Suprapubic skin (tissue), 4 donors: ENCODE measurements at regions not wholly inside any gene's neighbourhood (a gene's known extent, or its start where the extent isn't known, plus 50 kb on each side); places are given as distances from the start of the nearest gene placed in this dataset.

Source experiments
- DNase-seq, 2 donors: peaks; one replicate each; pipeline ENCODE4 v3.0.0-alpha.2; 2019; ENCODE audit warnings: low spot score in 2 of 2
- H3K27ac ChIP-seq: fragments of 200-600 bp; sonication (generic); one replicate; pipeline ENCODE4 v1.5.1; 2019
- H3K27me3 ChIP-seq: fragments of 200-600 bp; sonication (generic); one replicate; pipeline ENCODE4 v1.5.1; 2019
- H3K36me3 ChIP-seq: fragments of 200-600 bp; sonication (generic); one replicate; pipeline ENCODE4 v1.5.1; 2019
- H3K4me1 ChIP-seq: fragments of 200-600 bp; sonication (generic); one replicate; pipeline ENCODE4 v1.5.1; 2019
- H3K4me3 ChIP-seq: fragments of 200-600 bp; sonication (generic); one replicate; pipeline ENCODE4 v1.5.1; 2019; ENCODE audit warnings: mild to moderate bottlenecking
- H3K9me3 ChIP-seq: fragments of 200-600 bp; sonication (generic); one replicate; pipeline ENCODE4 v1.5.1; 2019
- EP300 ChIP-seq: sonication (generic); formaldehyde crosslinking; IDR thresholded peaks from one replicate; pipeline ENCODE4 v1.6.1; 2017; ENCODE audit warnings: antibody characterized with exemption
- POLR2A ChIP-seq, 2 donors: fragments of 450-650 bp; IDR thresholded peaks; one replicate each; pipeline ENCODE4 v1.6.1; 2017; ENCODE audit warnings: antibody characterized with exemption in 2 of 2, mild to moderate bottlenecking in 2 of 2, moderate library complexity in 2 of 2
- POLR2AphosphoS5 ChIP-seq, 3 donors: sonication (generic); formaldehyde crosslinking; IDR thresholded peaks; one replicate each; pipeline ENCODE4 v1.6.1; 2017; ENCODE audit warnings: antibody characterized with exemption in 3 of 3
- WGBS: methylation state at CpG from one replicate; pipeline ENCODE4 v1.1.5; 2018; 5-methylcytosine and 5-hydroxymethylcytosine counted together
- TF ChIP-seq, protein P1 (sequence below), 2 donors: fragments of 200-600 bp in 1 of 2; fragments of 450-650 bp in 1 of 2; sonication (generic) in 1 of 2; IDR thresholded peaks; one replicate each; pipeline ENCODE4 v1.5.1; 2016 to 2019; ENCODE audit warnings: antibody characterized with exemption in 2 of 2, mild to moderate bottlenecking in 1 of 2, moderate library complexity in 1 of 2

DNA sequence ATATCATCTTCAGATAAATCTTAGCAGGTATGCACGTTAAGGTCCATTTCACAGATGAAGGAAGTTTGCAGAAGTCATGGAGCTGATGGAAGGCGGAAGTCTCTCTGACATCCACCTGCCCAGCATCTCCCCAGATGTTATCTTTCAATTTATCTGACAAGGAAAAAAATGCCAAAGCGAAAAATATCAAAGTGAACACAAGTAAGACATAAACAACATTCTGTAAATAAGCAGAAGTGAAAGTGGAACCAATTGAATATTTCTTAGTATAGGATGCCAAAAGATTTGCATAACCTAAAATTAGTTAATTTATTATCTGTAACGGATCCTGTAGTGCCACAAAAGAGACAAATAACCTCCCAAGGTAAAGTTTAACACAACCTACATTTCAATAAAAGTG is 73.6 kb upstream of the NEBL start:
- Histone ChIP-seq H3K27me3 (no peaks in the 10 kb centered on the region), H3K9me3 (no peaks in the 10 kb centered on the region), H3K4me1 (peaks cover 4% of the 10 kb centered on the region), H3K4me3 (no peak overlapping the region), H3K27ac (no peak overlapping the region), H3K36me3 (no peaks in the 10 kb centered on the region)
- no peak for TF ChIP-seq EP300
- TF ChIP-seq, protein P1, sequence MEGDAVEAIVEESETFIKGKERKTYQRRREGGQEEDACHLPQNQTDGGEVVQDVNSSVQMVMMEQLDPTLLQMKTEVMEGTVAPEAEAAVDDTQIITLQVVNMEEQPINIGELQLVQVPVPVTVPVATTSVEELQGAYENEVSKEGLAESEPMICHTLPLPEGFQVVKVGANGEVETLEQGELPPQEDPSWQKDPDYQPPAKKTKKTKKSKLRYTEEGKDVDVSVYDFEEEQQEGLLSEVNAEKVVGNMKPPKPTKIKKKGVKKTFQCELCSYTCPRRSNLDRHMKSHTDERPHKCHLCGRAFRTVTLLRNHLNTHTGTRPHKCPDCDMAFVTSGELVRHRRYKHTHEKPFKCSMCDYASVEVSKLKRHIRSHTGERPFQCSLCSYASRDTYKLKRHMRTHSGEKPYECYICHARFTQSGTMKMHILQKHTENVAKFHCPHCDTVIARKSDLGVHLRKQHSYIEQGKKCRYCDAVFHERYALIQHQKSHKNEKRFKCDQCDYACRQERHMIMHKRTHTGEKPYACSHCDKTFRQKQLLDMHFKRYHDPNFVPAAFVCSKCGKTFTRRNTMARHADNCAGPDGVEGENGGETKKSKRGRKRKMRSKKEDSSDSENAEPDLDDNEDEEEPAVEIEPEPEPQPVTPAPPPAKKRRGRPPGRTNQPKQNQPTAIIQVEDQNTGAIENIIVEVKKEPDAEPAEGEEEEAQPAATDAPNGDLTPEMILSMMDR (IDR thresholded peaks at IDR 0.05), result no peak
- no peak for TF ChIP-seq POLR2A (IDR thresholded peaks at IDR 0.05)
- TF ChIP-seq POLR2AphosphoS5 (IDR thresholded peaks at IDR 0.05), result no peak
- 54% methylated on average over 4 of the region's 4 CpGs for WGBS
- DNase-seq, result no peak

DNA sequence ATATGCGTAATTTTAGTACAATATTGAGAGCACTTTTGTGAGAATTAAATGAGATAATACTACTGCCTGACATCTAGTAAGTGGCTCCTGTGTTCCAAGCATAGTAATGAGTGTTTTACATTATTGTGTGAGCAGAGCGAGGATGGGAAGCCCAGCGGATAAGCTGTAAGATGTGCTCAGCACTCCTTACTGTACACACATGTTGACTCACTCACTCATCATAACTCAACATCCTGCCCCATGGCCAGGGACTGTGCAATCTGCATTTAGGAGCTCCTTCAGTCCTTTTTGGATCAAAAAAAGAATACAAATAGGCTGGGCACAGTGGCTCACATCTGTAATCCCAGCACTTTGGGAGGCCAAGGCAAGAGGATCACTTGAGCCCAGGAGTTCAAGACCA is 72.9 kb upstream of the NEBL start:
- WGBS, result 96% methylated on average over 3 of the region's 3 CpGs
- Histone ChIP-seq H3K27ac (no peak overlapping the region), H3K9me3 (no peaks in the 10 kb centered on the region), H3K4me1 (peaks cover 4% of the 10 kb centered on the region), H3K4me3 (no peak overlapping the region), H3K36me3 (no peaks in the 10 kb centered on the region), H3K27me3 (no peaks in the 10 kb centered on the region)
- TF ChIP-seq POLR2A (IDR thresholded peaks at IDR 0.05), result no peak
- no peak for TF ChIP-seq EP300
- TF ChIP-seq, protein P1 (IDR thresholded peaks at IDR 0.05), result no peak
- no peak for TF ChIP-seq POLR2AphosphoS5 (IDR thresholded peaks at IDR 0.05)
- DNase-seq, result no peak

- 80% methylated on average over 3 of the region's 3 CpGs for WGBS
- Histone ChIP-seq H3K36me3 (no peaks in the 10 kb centered on the region), H3K9me3 (no peaks in the 10 kb centered on the region), H3K27ac (no peak overlapping the region), H3K4me3 (no peak overlapping the region), H3K27me3 (no peaks in the 10 kb centered on the region), H3K4me1 (peaks cover 16% of the 10 kb centered on the region)
- no peak for TF ChIP-seq EP300
- no peak for TF ChIP-seq POLR2A (IDR thresholded peaks at IDR 0.05)
- TF ChIP-seq POLR2AphosphoS5 (IDR thresholded peaks at IDR 0.05), result no peak
- TF ChIP-seq, protein P1 (IDR thresholded peaks at IDR 0.05), result no peak
- no peak for DNase-seq
Measured at GRCh38 chr10:20966426-20966825, 69.3 kb upstream of the NEBL start.

DNA sequence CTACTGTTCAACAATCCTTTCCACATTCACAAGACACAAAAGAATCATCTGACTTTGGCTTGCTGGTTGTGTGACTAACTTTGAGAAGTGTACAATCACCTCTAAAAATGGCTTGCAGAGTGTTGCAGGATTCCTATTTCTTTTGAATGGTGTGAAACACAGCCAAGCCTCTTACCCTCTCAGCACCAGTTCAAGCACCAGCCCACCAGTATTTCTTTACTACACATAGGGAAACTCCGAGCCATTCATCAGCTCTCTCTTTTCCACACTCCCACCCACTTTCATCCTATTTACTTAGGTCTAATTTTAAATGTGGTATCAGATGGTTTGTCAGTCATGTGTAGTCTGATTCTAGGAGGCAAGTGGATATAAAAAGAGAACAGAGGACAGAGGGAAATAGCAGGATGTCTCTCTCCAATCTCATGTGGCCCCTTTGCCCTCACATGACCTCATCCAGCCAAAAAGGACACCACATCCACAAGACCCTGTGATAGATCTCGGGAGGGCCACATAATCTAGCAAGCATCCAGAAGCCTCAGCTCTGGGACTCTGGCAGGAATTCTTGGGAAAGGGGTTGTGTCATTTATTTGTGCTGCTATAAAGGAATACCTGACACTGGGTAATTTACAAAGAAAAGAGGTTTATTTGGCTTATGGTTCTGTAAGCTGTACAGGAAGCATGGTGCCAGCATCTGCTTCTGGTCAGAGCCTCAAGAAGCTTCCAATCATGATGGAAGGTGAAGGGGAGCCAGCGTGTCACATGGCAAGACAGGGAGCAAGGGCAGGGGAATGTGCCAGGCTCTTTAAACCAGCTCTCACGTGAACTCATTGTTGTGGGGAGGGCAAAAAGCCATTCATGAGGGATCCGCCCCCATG is 66.8 kb upstream of the NEBL start:
- Histone ChIP-seq H3K9me3 (no peaks in the 10 kb centered on the region), H3K27me3 (no peaks in the 10 kb centered on the region), H3K4me1 (peaks cover 16% of the 10 kb centered on the region), H3K27ac (no peak overlapping the region), H3K36me3 (no peaks in the 10 kb centered on the region), H3K4me3 (no peak overlapping the region)
- WGBS, result 83% methylated on average over 5 of the region's 5 CpGs
- no peak for DNase-seq
- TF ChIP-seq POLR2A (IDR thresholded peaks at IDR 0.05), result no peak

DNA sequence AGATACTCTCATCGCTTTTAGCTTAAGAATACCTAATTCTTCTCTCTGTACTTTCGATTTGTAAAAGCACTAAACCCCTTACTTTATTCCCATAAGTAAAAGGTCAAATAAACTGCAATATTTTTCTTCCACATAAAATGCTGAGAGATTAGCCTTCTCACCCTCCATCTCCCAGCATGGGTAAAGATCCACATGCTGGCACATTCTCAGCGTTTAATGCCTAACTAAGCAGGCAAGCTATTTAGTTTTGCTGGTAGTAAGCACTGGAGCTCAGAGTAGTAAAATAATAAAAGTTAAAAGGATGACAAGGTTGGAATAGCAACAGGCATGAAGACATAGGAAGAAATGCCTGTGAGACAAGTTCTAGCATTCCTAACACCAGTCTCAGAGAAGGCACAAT is 65.9 kb upstream of the NEBL start:
- Histone ChIP-seq H3K27me3 (no peaks in the 10 kb centered on the region), H3K27ac (no peak overlapping the region), H3K4me1 (peaks cover 16% of the 10 kb centered on the region), H3K9me3 (no peaks in the 10 kb centered on the region), H3K36me3 (no peaks in the 10 kb centered on the region), H3K4me3 (no peak overlapping the region)
- no peak for DNase-seq
- no peak for TF ChIP-seq POLR2AphosphoS5 (IDR thresholded peaks at IDR 0.05)
- TF ChIP-seq, protein P1 (IDR thresholded peaks at IDR 0.05), result no peak
- TF ChIP-seq EP300, result no peak
- TF ChIP-seq POLR2A (IDR thresholded peaks at IDR 0.05), result no peak
- WGBS, result 61% methylated on average over 3 of the region's 3 CpGs
